ENCODE measurements at regions not wholly inside any gene's neighbourhood (a gene's known extent, or its start where the extent isn't known, plus 50 kb on each side); places are given as distances from the start of the nearest gene placed in this dataset.

DNA sequence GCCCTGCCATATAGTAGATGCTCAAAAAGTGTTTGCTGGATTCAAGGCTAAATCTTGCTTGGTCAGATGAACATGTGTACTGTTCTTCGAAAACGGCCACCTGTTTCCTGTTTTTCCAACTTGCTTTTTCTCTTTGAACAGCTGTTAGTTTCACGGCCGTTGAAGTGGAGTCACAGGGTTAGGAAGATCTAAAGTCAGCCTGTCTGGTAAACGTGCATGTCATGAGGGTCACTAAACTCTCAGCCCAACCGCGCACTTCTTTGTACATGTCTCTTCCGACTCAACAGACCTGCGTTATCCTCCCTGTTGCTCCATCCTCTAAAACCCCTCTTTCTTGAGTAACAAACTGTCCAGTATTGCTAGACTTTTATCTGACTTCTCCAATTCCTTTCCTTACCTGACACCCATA is 93.2 kb upstream of the MAN1A1 start (continued):
- TF ChIP-seq, protein P1, sequence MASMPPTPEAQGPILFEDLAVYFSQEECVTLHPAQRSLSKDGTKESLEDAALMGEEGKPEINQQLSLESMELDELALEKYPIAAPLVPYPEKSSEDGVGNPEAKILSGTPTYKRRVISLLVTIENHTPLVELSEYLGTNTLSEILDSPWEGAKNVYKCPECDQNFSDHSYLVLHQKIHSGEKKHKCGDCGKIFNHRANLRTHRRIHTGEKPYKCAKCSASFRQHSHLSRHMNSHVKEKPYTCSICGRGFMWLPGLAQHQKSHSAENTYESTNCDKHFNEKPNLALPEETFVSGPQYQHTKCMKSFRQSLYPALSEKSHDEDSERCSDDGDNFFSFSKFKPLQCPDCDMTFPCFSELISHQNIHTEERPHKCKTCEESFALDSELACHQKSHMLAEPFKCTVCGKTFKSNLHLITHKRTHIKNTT (CRISPR knock-in tag; IDR thresholded peaks at IDR 0.05): no peak
- TF ChIP-seq, protein P2, sequence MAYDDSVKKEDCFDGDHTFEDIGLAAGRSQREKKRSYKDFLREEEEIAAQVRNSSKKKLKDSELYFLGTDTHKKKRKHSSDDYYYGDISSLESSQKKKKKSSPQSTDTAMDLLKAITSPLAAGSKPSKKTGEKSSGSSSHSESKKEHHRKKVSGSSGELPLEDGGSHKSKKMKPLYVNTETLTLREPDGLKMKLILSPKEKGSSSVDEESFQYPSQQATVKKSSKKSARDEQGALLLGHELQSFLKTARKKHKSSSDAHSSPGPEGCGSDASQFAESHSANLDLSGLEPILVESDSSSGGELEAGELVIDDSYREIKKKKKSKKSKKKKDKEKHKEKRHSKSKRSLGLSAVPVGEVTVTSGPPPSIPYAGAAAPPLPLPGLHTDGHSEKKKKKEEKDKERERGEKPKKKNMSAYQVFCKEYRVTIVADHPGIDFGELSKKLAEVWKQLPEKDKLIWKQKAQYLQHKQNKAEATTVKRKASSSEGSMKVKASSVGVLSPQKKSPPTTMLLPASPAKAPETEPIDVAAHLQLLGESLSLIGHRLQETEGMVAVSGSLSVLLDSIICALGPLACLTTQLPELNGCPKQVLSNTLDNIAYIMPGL (CRISPR knock-in tag; IDR thresholded peaks at IDR 0.05; ENCODE audit: borderline replicate concordance in 1 of 2, low read depth in 1 of 2): peak in 1 of 2 experiments; percentile 34; a peak in 1 of 4 replicates
- TF ChIP-seq NR2F6 (IDR thresholded peaks at IDR 0.05) (no peak; the same call in 1 of the 2 replicates), NR2F6 (CRISPR knock-in tag; IDR thresholded peaks at IDR 0.05) (0 out of 2 replicates have a peak, but pooled peaks have one; percentile 23), ETV5 (CRISPR knock-in tag; IDR thresholded peaks at IDR 0.05; ENCODE audit: borderline replicate concordance) (peak; percentile 64; the same call in 1 of the 2 replicates), BHLHE40 (IDR thresholded peaks at IDR 0.05; ENCODE audit: low read length) (peak; percentile 75), STAT5B (CRISPR knock-in tag; IDR thresholded peaks at IDR 0.05) (no peak), GATAD2A (CRISPR knock-in tag; IDR thresholded peaks at IDR 0.05) (0 out of 2 replicates have a peak, but pooled peaks have one; percentile 15), SNAPC2 (CRISPR knock-in tag; IDR thresholded peaks at IDR 0.05) (no peak), ZMYM3 (CRISPR knock-in tag; IDR thresholded peaks at IDR 0.05) (peak; percentile 52; the same call in 1 of the 2 replicates), ZNF441 (CRISPR knock-in tag; IDR thresholded peaks at IDR 0.05; ENCODE audit: borderline replicate concordance) (no peak), ERF (CRISPR knock-in tag; IDR thresholded peaks at IDR 0.05) (peak; percentile 84; the same call in 1 of the 2 replicates), ZNF782 (CRISPR knock-in tag; IDR thresholded peaks at IDR 0.05; ENCODE audit: borderline replicate concordance) (no peak), ZFP36 (IDR thresholded peaks at IDR 0.05; ENCODE audit: borderline replicate concordance, low read depth, low read length, partially characterized antibody) (no peak), NR2F1 (CRISPR knock-in tag; IDR thresholded peaks at IDR 0.05) (peak in 1 of 2 experiments; percentile 61; a peak in 1 of 4 replicates), PPARG (CRISPR knock-in tag; conservative IDR thresholded peaks at IDR 0.05) (0 out of 2 replicates have a peak, but pooled peaks have one; percentile 16)
- TF ChIP-seq, protein P3, sequence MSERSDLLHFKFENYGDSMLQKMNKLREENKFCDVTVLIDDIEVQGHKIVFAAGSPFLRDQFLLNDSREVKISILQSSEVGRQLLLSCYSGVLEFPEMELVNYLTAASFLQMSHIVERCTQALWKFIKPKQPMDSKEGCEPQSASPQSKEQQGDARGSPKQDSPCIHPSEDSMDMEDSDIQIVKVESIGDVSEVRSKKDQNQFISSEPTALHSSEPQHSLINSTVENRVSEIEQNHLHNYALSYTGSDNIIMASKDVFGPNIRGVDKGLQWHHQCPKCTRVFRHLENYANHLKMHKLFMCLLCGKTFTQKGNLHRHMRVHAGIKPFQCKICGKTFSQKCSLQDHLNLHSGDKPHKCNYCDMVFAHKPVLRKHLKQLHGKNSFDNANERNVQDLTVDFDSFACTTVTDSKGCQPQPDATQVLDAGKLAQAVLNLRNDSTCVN (CRISPR knock-in tag; IDR thresholded peaks at IDR 0.05; ENCODE audit: borderline replicate concordance): no peak
- TF ChIP-seq, protein P4, sequence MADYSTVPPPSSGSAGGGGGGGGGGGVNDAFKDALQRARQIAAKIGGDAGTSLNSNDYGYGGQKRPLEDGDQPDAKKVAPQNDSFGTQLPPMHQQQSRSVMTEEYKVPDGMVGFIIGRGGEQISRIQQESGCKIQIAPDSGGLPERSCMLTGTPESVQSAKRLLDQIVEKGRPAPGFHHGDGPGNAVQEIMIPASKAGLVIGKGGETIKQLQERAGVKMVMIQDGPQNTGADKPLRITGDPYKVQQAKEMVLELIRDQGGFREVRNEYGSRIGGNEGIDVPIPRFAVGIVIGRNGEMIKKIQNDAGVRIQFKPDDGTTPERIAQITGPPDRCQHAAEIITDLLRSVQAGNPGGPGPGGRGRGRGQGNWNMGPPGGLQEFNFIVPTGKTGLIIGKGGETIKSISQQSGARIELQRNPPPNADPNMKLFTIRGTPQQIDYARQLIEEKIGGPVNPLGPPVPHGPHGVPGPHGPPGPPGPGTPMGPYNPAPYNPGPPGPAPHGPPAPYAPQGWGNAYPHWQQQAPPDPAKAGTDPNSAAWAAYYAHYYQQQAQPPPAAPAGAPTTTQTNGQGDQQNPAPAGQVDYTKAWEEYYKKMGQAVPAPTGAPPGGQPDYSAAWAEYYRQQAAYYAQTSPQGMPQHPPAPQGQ (CRISPR knock-in tag; IDR thresholded peaks at IDR 0.05; ENCODE audit: borderline replicate concordance): no peak
- TF ChIP-seq, protein P5, sequence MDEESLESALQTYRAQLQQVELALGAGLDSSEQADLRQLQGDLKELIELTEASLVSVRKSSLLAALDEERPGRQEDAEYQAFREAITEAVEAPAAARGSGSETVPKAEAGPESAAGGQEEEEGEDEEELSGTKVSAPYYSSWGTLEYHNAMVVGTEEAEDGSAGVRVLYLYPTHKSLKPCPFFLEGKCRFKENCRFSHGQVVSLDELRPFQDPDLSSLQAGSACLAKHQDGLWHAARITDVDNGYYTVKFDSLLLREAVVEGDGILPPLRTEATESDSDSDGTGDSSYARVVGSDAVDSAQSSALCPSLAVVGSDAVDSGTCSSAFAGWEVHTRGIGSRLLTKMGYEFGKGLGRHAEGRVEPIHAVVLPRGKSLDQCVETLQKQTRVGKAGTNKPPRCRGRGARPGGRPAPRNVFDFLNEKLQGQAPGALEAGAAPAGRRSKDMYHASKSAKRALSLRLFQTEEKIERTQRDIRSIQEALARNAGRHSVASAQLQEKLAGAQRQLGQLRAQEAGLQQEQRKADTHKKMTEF (CRISPR knock-in tag; IDR thresholded peaks at IDR 0.05): peak; percentile 60
- TF ChIP-seq, protein P6, sequence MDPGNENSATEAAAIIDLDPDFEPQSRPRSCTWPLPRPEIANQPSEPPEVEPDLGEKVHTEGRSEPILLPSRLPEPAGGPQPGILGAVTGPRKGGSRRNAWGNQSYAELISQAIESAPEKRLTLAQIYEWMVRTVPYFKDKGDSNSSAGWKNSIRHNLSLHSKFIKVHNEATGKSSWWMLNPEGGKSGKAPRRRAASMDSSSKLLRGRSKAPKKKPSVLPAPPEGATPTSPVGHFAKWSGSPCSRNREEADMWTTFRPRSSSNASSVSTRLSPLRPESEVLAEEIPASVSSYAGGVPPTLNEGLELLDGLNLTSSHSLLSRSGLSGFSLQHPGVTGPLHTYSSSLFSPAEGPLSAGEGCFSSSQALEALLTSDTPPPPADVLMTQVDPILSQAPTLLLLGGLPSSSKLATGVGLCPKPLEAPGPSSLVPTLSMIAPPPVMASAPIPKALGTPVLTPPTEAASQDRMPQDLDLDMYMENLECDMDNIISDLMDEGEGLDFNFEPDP (CRISPR knock-in tag; conservative IDR thresholded peaks at IDR 0.05): no peak
